Right lobe of liver (tissue), 4 donors: ENCODE measurements at regions not wholly inside any gene's neighbourhood (a gene's known extent, or its start where the extent isn't known, plus 50 kb on each side); places are given as distances from the start of the nearest gene placed in this dataset.

Experiments used
- POLR2A ChIP-seq: fragments of 450-650 bp; IDR thresholded peaks from one replicate; pipeline ENCODE4 v1.6.1; 2017; ENCODE audit warnings: antibody characterized with exemption, mild to moderate bottlenecking
- TF ChIP-seq, protein P1 (sequence below), 4 donors: fragments of 200-600 bp in 3 of 4; fragments of 450-650 bp in 1 of 4; IDR thresholded peaks; one replicate each; pipeline versions ENCODE4 v1.5.1 to v1.8.0; 2016 to 2022; ENCODE audit warnings: antibody characterized with exemption in 4 of 4, mild to moderate bottlenecking in 2 of 4
- donor health status: DM: no; HTN: no; CAD: no.
- donor health status: DM: no; HTN: no; CAD: no.
- donor health status: DM: no; HTN: yes; CAD: no.

DNA sequence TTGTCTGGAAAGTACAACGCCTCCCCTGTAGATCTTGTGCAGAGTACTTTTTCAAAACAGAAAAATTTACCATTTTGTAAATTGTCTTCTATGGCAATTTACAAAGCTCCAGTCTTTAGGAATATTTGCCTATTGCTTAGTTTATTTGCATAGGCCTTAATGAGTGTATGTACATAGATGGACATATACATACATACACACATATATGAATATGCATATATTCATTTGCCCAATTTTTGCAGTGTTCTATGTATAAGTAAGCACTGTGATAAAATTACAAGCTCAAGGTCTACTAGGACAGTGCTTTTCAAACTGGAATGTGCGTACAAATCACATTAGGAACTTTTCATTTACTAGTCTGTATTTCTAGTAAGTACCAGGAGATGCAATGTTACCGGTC, 301.3 kb upstream of the SMARCA2 start:
- TF ChIP-seq, protein P1, sequence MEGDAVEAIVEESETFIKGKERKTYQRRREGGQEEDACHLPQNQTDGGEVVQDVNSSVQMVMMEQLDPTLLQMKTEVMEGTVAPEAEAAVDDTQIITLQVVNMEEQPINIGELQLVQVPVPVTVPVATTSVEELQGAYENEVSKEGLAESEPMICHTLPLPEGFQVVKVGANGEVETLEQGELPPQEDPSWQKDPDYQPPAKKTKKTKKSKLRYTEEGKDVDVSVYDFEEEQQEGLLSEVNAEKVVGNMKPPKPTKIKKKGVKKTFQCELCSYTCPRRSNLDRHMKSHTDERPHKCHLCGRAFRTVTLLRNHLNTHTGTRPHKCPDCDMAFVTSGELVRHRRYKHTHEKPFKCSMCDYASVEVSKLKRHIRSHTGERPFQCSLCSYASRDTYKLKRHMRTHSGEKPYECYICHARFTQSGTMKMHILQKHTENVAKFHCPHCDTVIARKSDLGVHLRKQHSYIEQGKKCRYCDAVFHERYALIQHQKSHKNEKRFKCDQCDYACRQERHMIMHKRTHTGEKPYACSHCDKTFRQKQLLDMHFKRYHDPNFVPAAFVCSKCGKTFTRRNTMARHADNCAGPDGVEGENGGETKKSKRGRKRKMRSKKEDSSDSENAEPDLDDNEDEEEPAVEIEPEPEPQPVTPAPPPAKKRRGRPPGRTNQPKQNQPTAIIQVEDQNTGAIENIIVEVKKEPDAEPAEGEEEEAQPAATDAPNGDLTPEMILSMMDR (IDR thresholded peaks at IDR 0.05): no peak
- TF ChIP-seq POLR2A: no peak
